ENCODE measurements at regions not wholly inside any gene's neighbourhood (a gene's known extent, or its start where the extent isn't known, plus 50 kb on each side); places are given as distances from the start of the nearest gene placed in this dataset.
A peak's percentile ranks its signal among the peaks of the same experiment; 100 is the strongest.

GRCh38 chr1:47709019-47709871 lies 271.4 kb downstream of the FOXD2 start:
- DNase-seq, result no peak

GRCh38 chr1:47709872-47710231 lies 272.0 kb downstream of the FOXD2 start:
- no peak for DNase-seq

- peak; percentile 42 to 58 for DNase-seq
Measured at GRCh38 chr1:47710329-47711071, 272.7 kb downstream of the FOXD2 start.

All from activated CD4-positive, alpha-beta T cell treated with anti-CD3 and anti-CD28 coated beads for 4 hours (primary cell).